ENCODE measurements at regions not wholly inside any gene's neighbourhood (a gene's known extent, or its start where the extent isn't known, plus 50 kb on each side); places are given as distances from the start of the nearest gene placed in this dataset.

- DNase-seq: no peak
These were observed 75.2 kb upstream of the UBAC2 start for GRCh38 chr13:99125326-99125915.

GRCh38 chr13:99126821-99127220, 73.8 kb upstream of the UBAC2 start:
- DNase-seq: no peak

- DNase-seq: no peak
These were observed 71.6 kb upstream of the UBAC2 start for GRCh38 chr13:99129050-99129449.

GRCh38 chr13:99129951-99130350, 70.7 kb upstream of the UBAC2 start:
- no peak for DNase-seq

- DNase-seq: no peak
These were observed 69.2 kb upstream of the UBAC2 start for GRCh38 chr13:99131410-99131809.

GRCh38 chr13:99132295-99132835, 68.3 kb upstream of the UBAC2 start:
- no peak for DNase-seq

- no peak for DNase-seq
These were observed 67.4 kb upstream of the UBAC2 start for GRCh38 chr13:99133230-99133629.

- DNase-seq: no peak
These were observed 66.8 kb upstream of the UBAC2 start for GRCh38 chr13:99133848-99134247.

- no peak for DNase-seq
These were observed 65.1 kb upstream of the UBAC2 start for GRCh38 chr13:99135591-99135990.

GRCh38 chr13:99136427-99136954, 64.2 kb upstream of the UBAC2 start:
- DNase-seq: no peak

- no peak for DNase-seq
These were observed 59.8 kb upstream of the UBAC2 start for GRCh38 chr13:99140831-99141230.

- no peak for DNase-seq
These were observed 56.8 kb upstream of the UBAC2 start for GRCh38 chr13:99143904-99144303.

GRCh38 chr13:99144306-99144705, 56.3 kb upstream of the UBAC2 start:
- DNase-seq: no peak

GRCh38 chr13:99145461-99145860, 55.2 kb upstream of the UBAC2 start:
- no peak for DNase-seq

- no peak for DNase-seq
These were observed 49.9 kb upstream of the UBAC2 start for GRCh38 chr13:99150575-99151361.

All from NCI-H345 (cell line).